ENCODE measurements at regions not wholly inside any gene's neighbourhood (a gene's known extent, or its start where the extent isn't known, plus 50 kb on each side); places are given as distances from the start of the nearest gene placed in this dataset.

DNA sequence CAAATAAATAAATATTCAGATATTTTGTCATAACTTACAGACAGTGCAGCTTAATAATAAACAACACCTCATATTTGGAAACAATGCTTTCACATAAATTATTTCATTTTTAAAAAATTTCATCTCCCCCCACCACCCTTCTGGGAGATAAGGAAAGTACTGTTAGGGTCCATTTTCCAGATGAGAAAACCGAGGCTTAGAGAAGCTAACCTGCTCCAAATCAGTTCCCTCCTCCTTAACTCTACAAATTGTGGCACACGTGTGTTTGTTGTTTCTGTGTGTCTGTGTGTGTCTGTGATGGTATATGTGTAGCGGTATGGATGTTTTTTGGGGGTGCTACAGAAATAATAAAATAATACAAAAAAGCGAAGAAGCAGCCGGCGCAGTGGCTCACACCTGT is 54.2 kb upstream of the NAA20 start:
- Histone ChIP-seq H3K79me2 (ENCODE audit: insufficient read depth, low read length) (no peaks in the 10 kb centered on the region), H4K20me1 (ENCODE audit: insufficient read depth, low read length) (no peaks in the 10 kb centered on the region), H3K4me3 (ENCODE audit: low read depth in 1 of 2, low read length in 2 of 2) (no peak overlapping the region), H3K4me2 (ENCODE audit: insufficient read depth, low read length) (no peak overlapping the region), H3K36me3 (ENCODE audit: insufficient read depth, low read length) (no peaks in the 10 kb centered on the region), H3K4me1 (ENCODE audit: insufficient read depth, low read length) (no peaks in the 10 kb centered on the region), H3K27me3 (ENCODE audit: insufficient read depth, low read length, poor library complexity) (no peaks in the 10 kb centered on the region), H3K9me3 (ENCODE audit: insufficient read depth, low read length, severe bottlenecking) (no peaks in the 10 kb centered on the region), H3K9ac (ENCODE audit: low read depth, low read length) (no peak overlapping the region), H2AFZ (ENCODE audit: low read depth, low read length) (no peak overlapping the region), H3K27ac (ENCODE audit: low read length) (no peak overlapping the region)
- TF ChIP-seq, protein P1, sequence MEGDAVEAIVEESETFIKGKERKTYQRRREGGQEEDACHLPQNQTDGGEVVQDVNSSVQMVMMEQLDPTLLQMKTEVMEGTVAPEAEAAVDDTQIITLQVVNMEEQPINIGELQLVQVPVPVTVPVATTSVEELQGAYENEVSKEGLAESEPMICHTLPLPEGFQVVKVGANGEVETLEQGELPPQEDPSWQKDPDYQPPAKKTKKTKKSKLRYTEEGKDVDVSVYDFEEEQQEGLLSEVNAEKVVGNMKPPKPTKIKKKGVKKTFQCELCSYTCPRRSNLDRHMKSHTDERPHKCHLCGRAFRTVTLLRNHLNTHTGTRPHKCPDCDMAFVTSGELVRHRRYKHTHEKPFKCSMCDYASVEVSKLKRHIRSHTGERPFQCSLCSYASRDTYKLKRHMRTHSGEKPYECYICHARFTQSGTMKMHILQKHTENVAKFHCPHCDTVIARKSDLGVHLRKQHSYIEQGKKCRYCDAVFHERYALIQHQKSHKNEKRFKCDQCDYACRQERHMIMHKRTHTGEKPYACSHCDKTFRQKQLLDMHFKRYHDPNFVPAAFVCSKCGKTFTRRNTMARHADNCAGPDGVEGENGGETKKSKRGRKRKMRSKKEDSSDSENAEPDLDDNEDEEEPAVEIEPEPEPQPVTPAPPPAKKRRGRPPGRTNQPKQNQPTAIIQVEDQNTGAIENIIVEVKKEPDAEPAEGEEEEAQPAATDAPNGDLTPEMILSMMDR (IDR thresholded peaks at IDR 0.05; ENCODE audit: borderline replicate concordance, extremely low read depth, low read length, poor library complexity, severe bottlenecking): no peak
- TF ChIP-seq EZH2 (IDR thresholded peaks at IDR 0.05; ENCODE audit: borderline replicate concordance, low read depth, low read length, severe bottlenecking): no peak
- DNase-seq: no peak
- no peak for ATAC-seq (ENCODE audit: insufficient read depth, low read depth)

DNA sequence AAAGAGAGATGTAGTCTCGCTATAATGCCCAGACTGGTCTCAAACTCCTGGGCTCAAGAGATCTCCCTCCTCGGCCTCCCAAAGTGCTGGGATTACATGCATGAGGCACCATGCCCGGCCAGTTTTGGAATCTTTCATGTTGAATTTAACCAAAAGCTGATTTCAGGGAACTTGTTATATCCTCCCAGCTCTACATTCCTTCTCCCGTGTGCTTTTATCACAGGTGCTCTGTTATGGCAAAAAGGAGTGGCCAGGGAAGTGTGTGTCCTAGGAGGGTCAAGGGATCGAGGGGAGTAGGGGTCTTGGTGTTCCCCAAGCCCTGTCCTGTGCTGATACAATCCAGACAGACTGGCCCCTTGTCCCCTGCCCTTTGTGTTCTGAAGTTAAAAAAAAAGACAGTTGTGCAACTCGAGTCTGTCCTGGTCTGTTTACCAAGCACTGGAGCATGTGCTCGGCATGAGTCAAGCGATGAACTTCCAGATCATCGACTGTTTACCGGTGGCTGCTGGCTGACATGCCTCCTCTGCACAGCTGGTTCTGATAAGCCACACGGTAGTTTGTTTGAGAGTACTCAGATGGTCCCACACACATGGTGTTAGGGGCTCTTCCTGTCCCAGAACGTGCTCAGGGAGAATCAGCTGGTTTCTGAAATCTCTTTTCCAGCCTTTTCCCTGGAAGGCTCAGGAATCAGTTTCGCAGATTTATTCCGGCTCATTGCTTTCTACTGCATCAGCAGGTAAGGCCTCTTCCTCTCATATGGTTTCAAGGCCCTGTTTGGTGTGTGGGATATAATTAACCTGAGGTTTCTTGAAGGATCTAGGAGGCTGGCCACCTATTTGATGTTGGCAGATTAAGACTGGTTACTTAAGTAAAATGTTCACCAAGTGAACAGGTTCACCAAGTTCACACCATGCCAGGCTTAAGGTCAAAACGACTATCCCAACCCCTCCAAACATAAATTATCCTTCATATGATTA is 52.6 kb upstream of the NAA20 start:
- no peaks in the 10 kb centered on the region for H3K79me2 ChIP-seq (ENCODE audit: insufficient read depth, low read length)
- no peak for ATAC-seq (ENCODE audit: insufficient read depth, low read depth)
- H3K9ac ChIP-seq (ENCODE audit: low read depth, low read length): no peak overlapping the region
- no peak overlapping the region for H2AFZ ChIP-seq (ENCODE audit: low read depth, low read length)
- H3K27me3 ChIP-seq (ENCODE audit: insufficient read depth, low read length, poor library complexity): no peaks in the 10 kb centered on the region
- no peaks in the 10 kb centered on the region for H3K9me3 ChIP-seq (ENCODE audit: insufficient read depth, low read length, severe bottlenecking)
- no peaks in the 10 kb centered on the region for H4K20me1 ChIP-seq (ENCODE audit: insufficient read depth, low read length)
- no peak for DNase-seq
- no peaks in the 10 kb centered on the region for H3K36me3 ChIP-seq (ENCODE audit: insufficient read depth, low read length)
- no peak overlapping the region for H3K4me2 ChIP-seq (ENCODE audit: insufficient read depth, low read length)
- TF ChIP-seq, protein P1 (IDR thresholded peaks at IDR 0.05; ENCODE audit: borderline replicate concordance, extremely low read depth, low read length, poor library complexity, severe bottlenecking): no peak
- TF ChIP-seq EZH2 (IDR thresholded peaks at IDR 0.05; ENCODE audit: borderline replicate concordance, low read depth, low read length, severe bottlenecking): no peak
- H3K4me1 ChIP-seq (ENCODE audit: insufficient read depth, low read length): no peaks in the 10 kb centered on the region
- H3K4me3 ChIP-seq (ENCODE audit: low read depth in 1 of 2, low read length in 2 of 2): no peak overlapping the region
- no peak overlapping the region for H3K27ac ChIP-seq (ENCODE audit: low read length)

DNA sequence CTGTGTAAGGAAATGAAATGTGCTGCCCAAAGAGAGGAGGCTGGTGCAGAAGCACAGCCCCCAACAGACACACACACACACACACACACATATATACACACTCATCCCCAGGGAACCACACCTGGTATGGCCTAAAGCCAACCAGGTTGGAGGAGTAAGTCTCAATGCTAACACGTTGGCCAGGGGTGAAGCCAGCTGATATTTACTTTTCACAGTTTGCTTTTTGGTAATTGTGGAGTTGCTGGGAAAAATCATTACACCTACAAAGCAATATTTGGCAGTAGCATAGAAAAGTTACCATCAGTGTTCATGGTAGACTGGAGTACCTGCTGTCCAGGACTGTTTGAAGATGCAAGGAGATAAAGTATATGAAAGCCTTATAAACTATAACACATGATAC is 50.3 kb upstream of the NAA20 start:
- Histone ChIP-seq H3K9ac (ENCODE audit: low read depth, low read length) (no peak overlapping the region), H3K4me2 (ENCODE audit: insufficient read depth, low read length) (no peak overlapping the region), H3K4me3 (ENCODE audit: low read depth in 1 of 2, low read length in 2 of 2) (no peak overlapping the region), H3K36me3 (ENCODE audit: insufficient read depth, low read length) (no peaks in the 10 kb centered on the region), H3K4me1 (ENCODE audit: insufficient read depth, low read length) (no peaks in the 10 kb centered on the region), H3K27ac (ENCODE audit: low read length) (no peak overlapping the region), H3K79me2 (ENCODE audit: insufficient read depth, low read length) (no peaks in the 10 kb centered on the region), H3K9me3 (ENCODE audit: insufficient read depth, low read length, severe bottlenecking) (no peaks in the 10 kb centered on the region), H2AFZ (ENCODE audit: low read depth, low read length) (no peak overlapping the region), H4K20me1 (ENCODE audit: insufficient read depth, low read length) (no peaks in the 10 kb centered on the region), H3K27me3 (ENCODE audit: insufficient read depth, low read length, poor library complexity) (no peaks in the 10 kb centered on the region)
- no peak for TF ChIP-seq EZH2 (IDR thresholded peaks at IDR 0.05; ENCODE audit: borderline replicate concordance, low read depth, low read length, severe bottlenecking)
- TF ChIP-seq, protein P1 (IDR thresholded peaks at IDR 0.05; ENCODE audit: borderline replicate concordance, extremely low read depth, low read length, poor library complexity, severe bottlenecking): no peak
- no peak for DNase-seq
- no peak for ATAC-seq (ENCODE audit: insufficient read depth, low read depth)

All from DND-41 (cell line).